ENCODE measurements at regions not wholly inside any gene's neighbourhood (a gene's known extent, or its start where the extent isn't known, plus 50 kb on each side); places are given as distances from the start of the nearest gene placed in this dataset.

- Histone ChIP-seq H3K9me3 (no peaks in the 10 kb centered on the region), H3K4me3 (no peak overlapping the region), H3K36me3 (no peaks in the 10 kb centered on the region), H3K4me1 (no peaks in the 10 kb centered on the region), H3K27ac (no peak overlapping the region), H3K27me3 (peaks cover 0 to 2% (median 0%) of the 10 kb centered on the region in 4 donors)
- ATAC-seq (no peak), DNase-seq (no peak), FAIRE-seq (no peak)
- intact Hi-C loops (cut with DNase I): no loop called here
- 42 to 43% methylated on average over 5 of the region's 5 CpGs for WGBS, 2 donors
- no peak for TF ChIP-seq CTCF (IDR thresholded peaks at IDR 0.05)
These were observed 66.5 kb upstream of the TTC29 start for GRCh38 chr4:147012059-147012707.

- no peak for ATAC-seq
- intact Hi-C loops (cut with DNase I): no loop called here
- no peak overlapping the region for H3K27ac ChIP-seq
- no peaks in the 10 kb centered on the region for H3K4me1 ChIP-seq
- FAIRE-seq: no peak
- DNase-seq: no peak
- 63 to 86% methylated on average over 1 of the region's 1 CpG for WGBS, 2 donors
- no peak for TF ChIP-seq CTCF (IDR thresholded peaks at IDR 0.05)
- peaks cover 0 to 2% (median 0%) of the 10 kb centered on the region in 4 donors for H3K27me3 ChIP-seq
- no peak overlapping the region for H3K4me3 ChIP-seq
- H3K36me3 ChIP-seq: no peaks in the 10 kb centered on the region
- no peaks in the 10 kb centered on the region for H3K9me3 ChIP-seq
These were observed 69.3 kb upstream of the TTC29 start for GRCh38 chr4:147014946-147015345.

GRCh38 chr4:147015491-147015890, 69.8 kb upstream of the TTC29 start:
- no peaks in the 10 kb centered on the region for H3K36me3 ChIP-seq
- no peaks in the 10 kb centered on the region for H3K9me3 ChIP-seq
- H3K27ac ChIP-seq: no peak overlapping the region
- intact Hi-C loops (cut with DNase I): no loop called here
- no peak for TF ChIP-seq CTCF (IDR thresholded peaks at IDR 0.05)
- H3K4me3 ChIP-seq: no peak overlapping the region
- DNase-seq (no peak), ATAC-seq (no peak), FAIRE-seq (no peak)
- H3K4me1 ChIP-seq: no peaks in the 10 kb centered on the region
- 14 to 27% methylated on average over 4 of the region's 4 CpGs for WGBS, 2 donors
- peaks cover 0 to 2% (median 0%) of the 10 kb centered on the region in 4 donors for H3K27me3 ChIP-seq

- DNase-seq (no peak), FAIRE-seq (no peak), ATAC-seq (no peak)
- H3K27me3 ChIP-seq: peaks cover 0 to 2% (median 0%) of the 10 kb centered on the region in 4 donors
- H3K9me3 ChIP-seq: no peaks in the 10 kb centered on the region
- WGBS, 2 donors: 64 to 85% methylated on average over 5 of the region's 5 CpGs
- H3K4me1 ChIP-seq: no peaks in the 10 kb centered on the region
- no peaks in the 10 kb centered on the region for H3K36me3 ChIP-seq
- intact Hi-C loops (cut with DNase I): no loop called here
- TF ChIP-seq CTCF (IDR thresholded peaks at IDR 0.05): no peak
- H3K27ac ChIP-seq: no peak overlapping the region
- H3K4me3 ChIP-seq: no peak overlapping the region
These were observed 71.4 kb upstream of the TTC29 start for GRCh38 chr4:147017081-147017480.

- FAIRE-seq (no peak), DNase-seq (peak in 4 of 6 donors; percentile 6 to 57 (median 30)), ATAC-seq (peak in 3 of 4 donors; percentile 72 to 81 (median 78))
- 25 to 38% methylated on average over 2 of the region's 2 CpGs for WGBS, 2 donors
- peaks cover 0 to 2% (median 0%) of the 10 kb centered on the region in 4 donors for H3K27me3 ChIP-seq
- H3K36me3 ChIP-seq: no peaks in the 10 kb centered on the region
- TF ChIP-seq CTCF (IDR thresholded peaks at IDR 0.05): peak in 1 of 4 donors; percentile 10
- H3K27ac ChIP-seq: no peak overlapping the region
- no peaks in the 10 kb centered on the region for H3K4me1 ChIP-seq
- H3K4me3 ChIP-seq: no peak overlapping the region
- intact Hi-C loops (cut with DNase I): no loop called here
- H3K9me3 ChIP-seq: no peaks in the 10 kb centered on the region
These were observed 73.4 kb upstream of the TTC29 start for GRCh38 chr4:147019091-147019490.

Measured in pancreas (tissue), 10 donors.